ENCODE measurements at regions not wholly inside any gene's neighbourhood (a gene's known extent, or its start where the extent isn't known, plus 50 kb on each side); places are given as distances from the start of the nearest gene placed in this dataset.

GRCh38 chr1:106780066-106780465, 276.4 kb upstream of the PRMT6 start:
- no peaks in the 10 kb centered on the region for H3K36me3 ChIP-seq (ENCODE audit: insufficient read depth, low read length)
- H3K4me1 ChIP-seq (ENCODE audit: insufficient read depth, low read length), result no peaks in the 10 kb centered on the region
- H3K27me3 ChIP-seq (ENCODE audit: control insufficient read depth in 1 of 2, insufficient read depth in 2 of 2, low read length in 2 of 2), result no peaks in the 10 kb centered on the region
- H3K9me3 ChIP-seq (ENCODE audit: low read length), result no peaks in the 10 kb centered on the region
- no peak overlapping the region for H3K4me3 ChIP-seq (ENCODE audit: low read depth in 1 of 2, low read length in 2 of 2)
- H3K27ac ChIP-seq (ENCODE audit: low read depth, low read length), result no peak overlapping the region
- no peak overlapping the region for H3K9ac ChIP-seq (ENCODE audit: low read length)

GRCh38 chr1:106780806-106781569, 275.5 kb upstream of the PRMT6 start:
- H3K36me3 ChIP-seq (ENCODE audit: insufficient read depth, low read length), result no peaks in the 10 kb centered on the region
- H3K27ac ChIP-seq (ENCODE audit: low read depth, low read length), result no peak overlapping the region
- H3K9ac ChIP-seq (ENCODE audit: low read length), result no peak overlapping the region
- H3K9me3 ChIP-seq (ENCODE audit: low read length), result no peaks in the 10 kb centered on the region
- no peaks in the 10 kb centered on the region for H3K27me3 ChIP-seq (ENCODE audit: control insufficient read depth in 1 of 2, insufficient read depth in 2 of 2, low read length in 2 of 2)
- H3K4me3 ChIP-seq (ENCODE audit: low read depth in 1 of 2, low read length in 2 of 2), result no peak overlapping the region
- no peaks in the 10 kb centered on the region for H3K4me1 ChIP-seq (ENCODE audit: insufficient read depth, low read length)

DNA sequence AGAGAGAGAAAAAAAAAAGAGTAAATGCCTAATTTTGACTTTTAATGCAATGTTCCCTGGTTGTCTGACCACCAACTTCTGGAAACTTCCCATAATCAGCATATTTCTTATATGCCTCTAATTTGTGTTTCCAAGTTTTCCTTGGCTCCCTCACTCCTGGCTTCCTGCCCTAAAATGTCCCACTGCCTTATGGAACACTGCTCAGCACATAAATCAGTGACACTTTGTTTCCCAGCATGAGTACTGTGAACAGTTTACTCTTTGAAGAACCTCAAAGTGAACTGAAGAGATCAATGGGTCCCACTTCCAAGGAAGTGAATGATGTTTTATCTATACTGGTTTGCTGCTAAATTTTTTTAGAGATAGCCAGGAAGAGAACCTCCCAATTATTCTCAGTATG, 271.3 kb upstream of the PRMT6 start:
- H3K27me3 ChIP-seq (ENCODE audit: control insufficient read depth in 1 of 2, insufficient read depth in 2 of 2, low read length in 2 of 2), result no peaks in the 10 kb centered on the region
- no peak overlapping the region for H3K27ac ChIP-seq (ENCODE audit: low read depth, low read length)
- H3K9me3 ChIP-seq (ENCODE audit: low read length), result no peaks in the 10 kb centered on the region
- H3K9ac ChIP-seq (ENCODE audit: low read length), result no peak overlapping the region
- no peaks in the 10 kb centered on the region for H3K36me3 ChIP-seq (ENCODE audit: insufficient read depth, low read length)
- no peak overlapping the region for H3K4me3 ChIP-seq (ENCODE audit: low read depth in 1 of 2, low read length in 2 of 2)
- H3K4me1 ChIP-seq (ENCODE audit: insufficient read depth, low read length), result no peaks in the 10 kb centered on the region

- no peak overlapping the region for H3K9ac ChIP-seq (ENCODE audit: low read length)
- no peaks in the 10 kb centered on the region for H3K9me3 ChIP-seq (ENCODE audit: low read length)
- H3K27ac ChIP-seq (ENCODE audit: low read depth, low read length), result no peak overlapping the region
- H3K27me3 ChIP-seq (ENCODE audit: control insufficient read depth in 1 of 2, insufficient read depth in 2 of 2, low read length in 2 of 2), result no peaks in the 10 kb centered on the region
- no peaks in the 10 kb centered on the region for H3K4me1 ChIP-seq (ENCODE audit: insufficient read depth, low read length)
- no peak overlapping the region for H3K4me3 ChIP-seq (ENCODE audit: low read depth in 1 of 2, low read length in 2 of 2)
- no peaks in the 10 kb centered on the region for H3K36me3 ChIP-seq (ENCODE audit: insufficient read depth, low read length)
Observed at GRCh38 chr1:106787520-106787919, 269.0 kb upstream of the PRMT6 start.

GRCh38 chr1:106789686-106790085, 266.8 kb upstream of the PRMT6 start:
- Histone ChIP-seq H3K27ac (ENCODE audit: low read depth, low read length) (no peak overlapping the region), H3K36me3 (ENCODE audit: insufficient read depth, low read length) (no peaks in the 10 kb centered on the region), H3K9me3 (ENCODE audit: low read length) (no peaks in the 10 kb centered on the region), H3K4me1 (ENCODE audit: insufficient read depth, low read length) (no peaks in the 10 kb centered on the region), H3K9ac (ENCODE audit: low read length) (no peak overlapping the region), H3K4me3 (ENCODE audit: low read depth in 1 of 2, low read length in 2 of 2) (no peak overlapping the region), H3K27me3 (ENCODE audit: control insufficient read depth in 1 of 2, insufficient read depth in 2 of 2, low read length in 2 of 2) (no peaks in the 10 kb centered on the region)

- Histone ChIP-seq H3K36me3 (ENCODE audit: insufficient read depth, low read length) (no peaks in the 10 kb centered on the region), H3K27ac (ENCODE audit: low read depth, low read length) (no peak overlapping the region), H3K9me3 (ENCODE audit: low read length) (no peaks in the 10 kb centered on the region), H3K27me3 (ENCODE audit: control insufficient read depth in 1 of 2, insufficient read depth in 2 of 2, low read length in 2 of 2) (no peaks in the 10 kb centered on the region), H3K4me3 (ENCODE audit: low read depth in 1 of 2, low read length in 2 of 2) (no peak overlapping the region), H3K9ac (ENCODE audit: low read length) (no peak overlapping the region), H3K4me1 (ENCODE audit: insufficient read depth, low read length) (no peaks in the 10 kb centered on the region)
Observed at GRCh38 chr1:106791041-106791440, 265.4 kb upstream of the PRMT6 start.

DNA sequence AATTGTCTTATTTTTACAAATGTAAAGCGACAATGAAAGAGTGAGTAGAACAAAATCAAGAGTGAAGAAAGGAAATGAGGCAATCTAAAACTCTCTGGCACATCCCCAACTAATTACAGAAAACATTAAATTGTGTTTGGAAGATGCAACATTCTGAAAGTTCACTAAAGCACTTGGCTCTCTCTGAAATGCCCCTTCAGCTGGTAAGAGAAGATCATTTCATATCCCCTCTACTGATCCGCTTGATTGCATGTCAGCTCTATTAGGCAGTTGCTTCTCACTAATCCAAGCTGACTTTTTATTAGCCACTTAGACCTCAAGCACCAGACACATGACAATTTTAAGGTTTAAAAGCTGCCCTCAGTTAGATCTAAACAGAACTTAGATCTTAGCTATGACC, 262.8 kb upstream of the PRMT6 start:
- no peak overlapping the region for H3K4me3 ChIP-seq (ENCODE audit: low read depth in 1 of 2, low read length in 2 of 2)
- H3K36me3 ChIP-seq (ENCODE audit: insufficient read depth, low read length), result no peaks in the 10 kb centered on the region
- H3K9me3 ChIP-seq (ENCODE audit: low read length), result no peaks in the 10 kb centered on the region
- H3K27ac ChIP-seq (ENCODE audit: low read depth, low read length), result no peak overlapping the region
- no peaks in the 10 kb centered on the region for H3K4me1 ChIP-seq (ENCODE audit: insufficient read depth, low read length)
- no peak overlapping the region for H3K9ac ChIP-seq (ENCODE audit: low read length)
- H3K27me3 ChIP-seq (ENCODE audit: control insufficient read depth in 1 of 2, insufficient read depth in 2 of 2, low read length in 2 of 2), result no peaks in the 10 kb centered on the region

- no peak overlapping the region for H3K27ac ChIP-seq (ENCODE audit: low read depth, low read length)
- no peaks in the 10 kb centered on the region for H3K9me3 ChIP-seq (ENCODE audit: low read length)
- H3K36me3 ChIP-seq (ENCODE audit: insufficient read depth, low read length), result no peaks in the 10 kb centered on the region
- no peaks in the 10 kb centered on the region for H3K4me1 ChIP-seq (ENCODE audit: insufficient read depth, low read length)
- no peak overlapping the region for H3K9ac ChIP-seq (ENCODE audit: low read length)
- H3K27me3 ChIP-seq (ENCODE audit: control insufficient read depth in 1 of 2, insufficient read depth in 2 of 2, low read length in 2 of 2), result no peaks in the 10 kb centered on the region
- H3K4me3 ChIP-seq (ENCODE audit: low read depth in 1 of 2, low read length in 2 of 2), result no peak overlapping the region
Observed at GRCh38 chr1:106798991-106799390, 257.5 kb upstream of the PRMT6 start.

DNA sequence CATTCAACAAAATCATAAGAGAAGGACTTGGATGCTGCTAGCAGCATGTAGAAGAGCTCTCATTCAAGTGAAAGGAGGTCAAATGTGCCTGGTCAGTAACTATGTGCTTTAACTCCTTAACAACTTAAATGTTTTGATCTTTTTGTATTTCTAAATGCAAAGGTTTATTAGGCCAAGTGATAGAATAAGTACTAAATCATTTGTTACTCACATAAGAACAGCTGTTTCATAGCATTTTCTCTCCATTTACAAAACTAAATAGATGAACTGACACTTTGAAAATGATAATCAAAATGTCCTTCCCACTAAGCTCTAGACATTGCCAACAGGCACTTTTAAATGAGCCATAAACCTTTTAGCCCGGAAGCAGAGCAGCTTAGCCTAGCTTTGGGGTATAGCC, 254.3 kb upstream of the PRMT6 start:
- Histone ChIP-seq H3K36me3 (ENCODE audit: insufficient read depth, low read length) (no peaks in the 10 kb centered on the region), H3K4me1 (ENCODE audit: insufficient read depth, low read length) (no peaks in the 10 kb centered on the region), H3K27ac (ENCODE audit: low read depth, low read length) (no peak overlapping the region), H3K4me3 (ENCODE audit: low read depth in 1 of 2, low read length in 2 of 2) (no peak overlapping the region), H3K9ac (ENCODE audit: low read length) (no peak overlapping the region), H3K9me3 (ENCODE audit: low read length) (no peaks in the 10 kb centered on the region), H3K27me3 (ENCODE audit: control insufficient read depth in 1 of 2, insufficient read depth in 2 of 2, low read length in 2 of 2) (no peaks in the 10 kb centered on the region)

DNA sequence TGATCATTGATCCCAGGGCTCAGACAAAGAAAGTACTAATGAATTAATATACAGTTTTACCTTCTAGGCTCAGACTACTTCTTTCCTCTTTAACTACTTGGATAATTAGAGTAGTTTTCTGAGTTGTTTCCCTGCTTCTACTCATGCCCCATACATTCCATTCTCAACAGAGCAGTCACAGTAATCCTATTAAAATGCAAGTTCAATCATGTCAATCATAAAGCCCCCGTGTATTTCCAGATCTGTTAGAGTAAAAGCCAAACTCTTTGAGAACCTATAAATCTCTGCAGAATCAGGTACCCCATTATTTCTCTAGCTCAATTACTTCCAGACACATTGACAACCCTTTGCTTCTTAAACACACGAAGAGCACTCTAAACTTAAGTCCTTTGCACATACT, 242.1 kb upstream of the PRMT6 start:
- Histone ChIP-seq H3K9ac (ENCODE audit: low read length) (no peak overlapping the region), H3K36me3 (ENCODE audit: insufficient read depth, low read length) (no peaks in the 10 kb centered on the region), H3K9me3 (ENCODE audit: low read length) (no peaks in the 10 kb centered on the region), H3K27me3 (ENCODE audit: control insufficient read depth in 1 of 2, insufficient read depth in 2 of 2, low read length in 2 of 2) (no peaks in the 10 kb centered on the region), H3K4me1 (ENCODE audit: insufficient read depth, low read length) (no peaks in the 10 kb centered on the region), H3K27ac (ENCODE audit: low read depth, low read length) (no peak overlapping the region), H3K4me3 (ENCODE audit: low read depth in 1 of 2, low read length in 2 of 2) (no peak overlapping the region)

DNA sequence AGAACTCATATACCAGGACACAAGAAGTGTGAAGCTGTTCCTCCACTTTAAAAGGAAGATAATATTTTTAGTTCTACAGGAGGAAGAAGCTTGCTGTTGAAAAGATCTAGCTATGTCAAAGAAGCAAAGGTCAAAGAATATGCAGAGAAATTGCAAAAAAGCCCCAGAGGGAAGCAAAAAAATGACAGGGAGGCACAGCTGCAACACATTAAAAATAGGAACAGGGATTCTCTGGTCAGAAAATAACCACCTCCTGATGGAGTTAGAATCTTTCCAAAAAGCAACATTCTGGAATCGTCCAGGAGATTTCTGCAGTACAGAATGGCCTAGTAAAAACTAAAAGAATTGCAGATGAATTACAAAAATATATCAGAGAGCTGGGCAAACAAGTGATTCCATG, 238.9 kb upstream of the PRMT6 start:
- no peaks in the 10 kb centered on the region for H3K36me3 ChIP-seq (ENCODE audit: insufficient read depth, low read length)
- H3K9ac ChIP-seq (ENCODE audit: low read length), result no peak overlapping the region
- H3K9me3 ChIP-seq (ENCODE audit: low read length), result no peaks in the 10 kb centered on the region
- no peaks in the 10 kb centered on the region for H3K4me1 ChIP-seq (ENCODE audit: insufficient read depth, low read length)
- no peak overlapping the region for H3K27ac ChIP-seq (ENCODE audit: low read depth, low read length)
- no peaks in the 10 kb centered on the region for H3K27me3 ChIP-seq (ENCODE audit: control insufficient read depth in 1 of 2, insufficient read depth in 2 of 2, low read length in 2 of 2)
- no peak overlapping the region for H3K4me3 ChIP-seq (ENCODE audit: low read depth in 1 of 2, low read length in 2 of 2)

- Histone ChIP-seq H3K27me3 (ENCODE audit: control insufficient read depth in 1 of 2, insufficient read depth in 2 of 2, low read length in 2 of 2) (no peaks in the 10 kb centered on the region), H3K27ac (ENCODE audit: low read depth, low read length) (no peak overlapping the region), H3K36me3 (ENCODE audit: insufficient read depth, low read length) (no peaks in the 10 kb centered on the region), H3K4me3 (ENCODE audit: low read depth in 1 of 2, low read length in 2 of 2) (no peak overlapping the region), H3K4me1 (ENCODE audit: insufficient read depth, low read length) (no peaks in the 10 kb centered on the region), H3K9me3 (ENCODE audit: low read length) (no peaks in the 10 kb centered on the region), H3K9ac (ENCODE audit: low read length) (no peak overlapping the region)
Observed at GRCh38 chr1:106831511-106831910, 225.0 kb upstream of the PRMT6 start.

All from muscle layer of colon (tissue), 2 donors.